GM10266 (cell line): ENCODE measurements at regions not wholly inside any gene's neighbourhood (a gene's known extent, or its start where the extent isn't known, plus 50 kb on each side); places are given as distances from the start of the nearest gene placed in this dataset.

Experiments
- DNase-seq: peaks from one replicate; pipeline ENCODE4 v3.0.0; 2012; ENCODE audit errors: extremely low spot score
- TF ChIP-seq, protein P1 (sequence below): IDR thresholded peaks from 2 replicates; pipeline ENCODE4 v1.5.1; 2012; ENCODE audit warnings: mild to moderate bottlenecking, low read depth; ENCODE audit not compliant: control insufficient read depth, insufficient read depth; ENCODE audit errors: missing control alignments

DNA sequence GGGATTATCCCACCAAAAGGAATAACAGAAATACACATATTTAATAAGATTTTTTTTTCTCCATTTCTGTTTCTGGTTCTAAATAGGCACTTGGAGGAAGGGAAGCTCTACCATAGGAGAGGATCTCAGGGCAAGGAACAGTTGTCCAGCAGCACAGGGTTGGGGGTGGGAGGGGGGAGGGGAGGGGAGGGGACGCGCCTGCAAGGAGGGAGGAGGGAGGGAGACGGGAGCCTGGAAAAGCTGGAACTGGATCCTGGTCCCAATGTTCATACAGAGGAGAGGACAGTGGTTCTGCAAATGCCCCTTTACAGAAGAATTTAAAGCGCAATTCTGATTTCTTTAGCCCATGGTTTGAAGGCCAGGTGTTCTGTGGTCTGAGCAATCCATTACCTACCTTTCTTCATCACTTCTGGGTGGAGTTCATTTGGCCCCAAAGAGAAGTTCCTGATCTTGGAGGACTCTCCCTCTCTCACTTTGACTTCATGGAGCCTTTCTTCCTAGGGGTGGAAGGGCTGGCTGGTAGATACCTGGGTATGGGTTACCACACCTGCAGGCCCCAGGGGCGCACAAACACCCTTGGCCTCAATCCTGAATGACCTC is 348.9 kb upstream of the NCAM1 start:
- no peak for DNase-seq

DNA sequence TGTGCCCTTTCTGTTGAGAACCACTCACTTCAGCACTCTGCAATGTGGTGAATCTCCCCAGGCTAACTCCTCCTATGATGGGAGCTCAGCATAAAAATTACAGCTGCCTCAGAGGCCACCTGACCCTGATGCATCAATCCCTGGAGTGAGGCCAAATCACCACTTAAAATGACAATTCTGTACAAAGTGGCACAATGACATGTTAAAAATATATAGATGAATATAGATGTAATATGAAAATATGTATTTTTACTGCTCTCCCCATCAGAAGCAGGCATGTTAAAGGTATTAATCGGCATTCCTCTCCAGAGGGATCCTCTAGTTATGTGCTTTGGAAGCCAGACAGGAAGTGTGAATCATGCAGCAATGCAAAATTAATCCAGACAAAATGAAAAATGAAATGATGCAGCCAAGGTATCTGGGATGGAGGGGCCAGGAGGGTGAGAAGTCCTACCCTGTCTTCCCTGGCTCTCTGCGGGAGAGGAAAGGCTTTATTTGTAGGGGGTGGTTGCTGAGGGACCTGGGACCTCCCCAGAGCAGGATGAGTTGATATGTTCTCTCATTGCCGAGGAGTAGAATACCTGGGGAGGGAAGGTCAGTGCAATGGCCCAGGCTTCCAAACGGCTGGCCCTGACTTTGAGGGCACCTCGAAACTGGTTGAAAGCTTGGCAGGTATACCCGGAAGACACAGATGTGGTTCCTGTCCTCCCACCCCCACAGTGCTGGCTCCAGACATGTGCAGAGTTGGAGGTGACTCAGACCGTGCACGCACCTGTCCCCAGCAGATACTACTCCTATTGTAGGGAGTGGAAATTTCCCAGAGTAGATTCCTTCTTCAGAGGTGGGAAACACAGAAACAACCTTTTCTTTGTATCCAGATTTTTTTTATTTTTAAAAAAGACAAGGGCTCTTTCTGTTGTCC is 347.9 kb upstream of the NCAM1 start:
- TF ChIP-seq, protein P1, sequence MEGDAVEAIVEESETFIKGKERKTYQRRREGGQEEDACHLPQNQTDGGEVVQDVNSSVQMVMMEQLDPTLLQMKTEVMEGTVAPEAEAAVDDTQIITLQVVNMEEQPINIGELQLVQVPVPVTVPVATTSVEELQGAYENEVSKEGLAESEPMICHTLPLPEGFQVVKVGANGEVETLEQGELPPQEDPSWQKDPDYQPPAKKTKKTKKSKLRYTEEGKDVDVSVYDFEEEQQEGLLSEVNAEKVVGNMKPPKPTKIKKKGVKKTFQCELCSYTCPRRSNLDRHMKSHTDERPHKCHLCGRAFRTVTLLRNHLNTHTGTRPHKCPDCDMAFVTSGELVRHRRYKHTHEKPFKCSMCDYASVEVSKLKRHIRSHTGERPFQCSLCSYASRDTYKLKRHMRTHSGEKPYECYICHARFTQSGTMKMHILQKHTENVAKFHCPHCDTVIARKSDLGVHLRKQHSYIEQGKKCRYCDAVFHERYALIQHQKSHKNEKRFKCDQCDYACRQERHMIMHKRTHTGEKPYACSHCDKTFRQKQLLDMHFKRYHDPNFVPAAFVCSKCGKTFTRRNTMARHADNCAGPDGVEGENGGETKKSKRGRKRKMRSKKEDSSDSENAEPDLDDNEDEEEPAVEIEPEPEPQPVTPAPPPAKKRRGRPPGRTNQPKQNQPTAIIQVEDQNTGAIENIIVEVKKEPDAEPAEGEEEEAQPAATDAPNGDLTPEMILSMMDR, result no peak
- DNase-seq, result no peak

More for the DNA sequence above, 348.9 kb upstream of the NCAM1 start:
- TF ChIP-seq, protein P1, result no peak

DNA sequence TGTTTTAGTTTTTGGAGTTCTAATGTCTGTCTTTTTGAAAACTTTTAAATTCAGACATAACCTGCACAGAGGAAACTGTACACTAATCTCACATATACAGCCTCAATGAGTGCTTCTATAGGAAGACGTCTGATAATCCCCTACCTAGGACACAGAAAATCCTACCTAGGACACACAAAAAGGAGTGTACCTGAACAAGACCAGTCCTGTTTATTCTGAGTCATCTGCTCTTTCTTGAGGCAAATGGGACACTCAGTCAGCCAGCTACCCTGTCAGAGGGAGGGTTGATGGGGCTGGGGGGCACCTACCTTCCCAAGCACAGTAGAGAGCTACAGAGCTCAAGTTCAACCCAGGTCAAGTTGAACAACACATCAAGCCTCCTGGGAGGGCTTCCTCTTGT is 346.6 kb upstream of the NCAM1 start:
- TF ChIP-seq, protein P1, result no peak
- no peak for DNase-seq

DNA sequence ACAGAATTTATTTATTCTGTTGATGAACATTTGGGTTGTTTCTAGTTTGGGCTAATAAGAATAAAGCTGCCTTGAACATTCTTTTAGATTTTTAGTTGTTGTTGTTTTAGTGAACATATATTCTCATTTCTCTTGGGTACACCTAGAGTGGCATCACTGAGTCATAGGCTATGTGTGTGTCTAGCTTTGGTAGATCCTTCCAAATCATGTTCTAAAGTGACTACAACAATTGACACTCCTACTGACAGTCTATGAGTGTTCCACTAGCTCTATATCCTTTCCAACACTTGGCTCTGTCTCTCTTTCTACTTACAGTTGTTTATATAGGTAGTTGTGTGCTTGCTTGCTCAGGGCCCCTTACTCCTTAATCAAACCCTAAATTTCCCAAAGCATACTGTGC is 346.0 kb upstream of the NCAM1 start:
- TF ChIP-seq, protein P1, result no peak
- DNase-seq, result no peak

DNA sequence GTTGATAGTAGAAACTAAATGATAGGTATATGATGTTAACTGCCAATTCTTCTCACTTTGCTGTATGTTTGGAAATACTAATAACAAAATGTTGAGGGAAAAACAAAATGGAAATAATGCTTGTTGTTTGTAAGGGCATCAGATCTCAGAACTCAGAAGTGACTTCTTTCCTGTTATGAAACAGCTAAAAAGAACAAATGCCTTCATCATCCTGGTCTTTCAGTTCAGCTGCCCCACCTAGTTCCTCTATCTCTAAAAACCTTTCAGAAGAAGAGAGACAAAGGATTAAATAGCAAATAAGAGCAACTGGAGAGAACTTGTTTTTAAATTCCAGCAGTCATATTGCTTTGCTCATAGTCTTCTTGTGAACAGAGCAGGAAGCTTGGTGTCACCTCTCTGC is 345.3 kb upstream of the NCAM1 start:
- no peak for DNase-seq

DNA sequence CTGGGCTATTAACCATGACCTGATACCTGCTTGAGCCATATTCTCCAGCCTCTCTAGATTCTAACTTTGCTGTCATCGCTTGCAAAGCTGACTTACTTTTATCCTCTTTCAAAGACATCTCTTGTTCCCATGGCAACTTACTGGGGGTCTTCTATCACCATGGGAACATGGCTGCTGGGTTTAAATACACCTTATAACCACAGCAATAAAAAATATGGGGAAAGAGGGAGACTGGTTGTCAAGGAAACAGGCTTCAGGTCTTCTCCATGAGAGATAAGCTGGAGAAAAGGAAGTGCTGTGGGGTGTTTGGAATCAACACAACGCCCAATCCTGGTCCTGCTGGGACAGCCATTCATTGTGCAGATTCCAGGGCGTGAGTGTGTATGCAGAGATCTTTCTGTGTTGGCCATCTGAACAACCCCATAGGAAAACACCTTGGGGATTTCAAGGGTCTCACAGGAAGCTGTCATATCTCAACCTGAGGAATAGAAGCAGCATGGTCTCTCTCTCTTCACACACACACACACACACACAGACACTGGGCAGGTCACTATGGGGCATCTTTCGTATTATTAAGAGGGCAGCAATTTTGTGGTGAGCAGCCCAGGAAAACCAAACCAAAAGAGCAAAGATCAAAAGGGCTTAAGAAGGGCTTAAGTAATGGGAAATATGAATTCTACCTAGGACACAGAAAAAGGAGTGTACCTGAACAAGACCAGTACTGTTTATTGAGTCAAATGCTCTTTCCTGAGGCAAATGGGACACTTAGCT is 344.7 kb upstream of the NCAM1 start:
- TF ChIP-seq, protein P1, result no peak
- no peak for DNase-seq

More for the DNA sequence above, 345.3 kb upstream of the NCAM1 start:
- TF ChIP-seq, protein P1, result no peak
